ENCODE measurements at regions not wholly inside any gene's neighbourhood (a gene's known extent, or its start where the extent isn't known, plus 50 kb on each side); places are given as distances from the start of the nearest gene placed in this dataset.

DNA sequence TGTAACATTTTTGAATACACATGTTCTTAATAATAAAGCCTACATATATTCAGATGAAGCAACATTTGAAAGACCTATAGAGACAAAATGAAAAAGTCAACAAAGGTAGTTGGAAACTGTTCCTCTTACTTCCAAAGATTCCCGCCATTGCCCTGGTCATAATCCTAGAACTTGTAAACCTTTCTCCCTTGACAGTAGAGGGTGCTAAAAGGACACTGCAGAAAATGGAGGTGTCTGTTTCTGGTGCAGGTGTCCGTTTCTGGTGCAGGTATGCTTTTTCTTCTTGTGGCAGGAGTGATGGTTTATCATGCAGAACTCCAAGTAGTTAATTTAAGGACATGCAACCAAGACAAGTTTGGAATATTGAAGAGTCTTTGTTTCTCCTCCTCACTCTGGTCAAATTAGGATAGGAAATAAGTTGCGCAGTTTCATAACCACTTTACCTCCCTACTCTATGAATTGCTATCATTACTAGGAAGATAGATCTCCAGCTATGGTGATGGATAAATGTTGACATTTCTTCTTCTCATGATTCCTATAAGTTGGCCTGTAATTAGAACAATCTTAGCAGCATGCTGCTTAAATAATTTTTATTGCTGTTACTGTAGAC is 56.0 kb upstream of the FAM174A start:
- no peak for DNase-seq (ENCODE audit: low read depth in 3 of 3, low spot score in 2 of 3)

DNA sequence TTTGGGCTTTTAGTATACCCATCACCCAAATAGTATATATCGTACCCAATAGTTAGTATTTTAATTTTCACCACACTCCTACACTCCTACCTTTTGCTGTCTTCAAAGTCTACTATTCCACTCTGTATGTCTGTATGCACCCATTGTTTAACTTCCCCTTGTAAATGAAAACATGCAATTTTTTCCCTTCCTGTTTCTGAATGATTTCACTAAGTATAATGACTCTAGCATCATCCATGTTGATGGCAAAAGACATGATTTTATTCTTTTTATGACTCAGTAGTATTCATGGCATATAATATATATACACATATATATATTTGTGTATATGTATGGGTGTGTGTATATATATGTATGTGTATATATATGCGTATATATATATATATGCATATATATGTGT is 63.1 kb upstream of the FAM174A start:
- DNase-seq (ENCODE audit: low read depth in 3 of 3, low spot score in 2 of 3), result no peak

DNA sequence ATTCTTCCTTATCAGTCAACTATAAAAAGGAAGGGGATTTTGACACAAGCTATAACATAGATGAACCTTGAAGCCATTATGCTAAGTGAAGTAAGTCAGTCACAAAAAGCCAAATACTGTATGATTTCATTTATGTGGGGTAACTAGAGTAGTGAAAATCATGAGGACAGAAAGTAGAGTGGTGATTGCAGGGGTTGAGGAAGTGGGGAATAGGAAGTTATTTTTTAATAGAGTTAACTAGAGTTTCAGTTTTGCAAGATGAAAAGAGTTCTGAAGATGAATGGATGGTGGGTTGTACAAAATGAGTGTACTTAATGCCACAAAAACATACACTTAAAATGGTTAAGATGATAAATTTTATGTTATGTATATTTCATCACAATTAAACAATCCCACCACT is 65.4 kb upstream of the FAM174A start:
- DNase-seq (ENCODE audit: low read depth in 3 of 3, low spot score in 2 of 3), result no peak

DNA sequence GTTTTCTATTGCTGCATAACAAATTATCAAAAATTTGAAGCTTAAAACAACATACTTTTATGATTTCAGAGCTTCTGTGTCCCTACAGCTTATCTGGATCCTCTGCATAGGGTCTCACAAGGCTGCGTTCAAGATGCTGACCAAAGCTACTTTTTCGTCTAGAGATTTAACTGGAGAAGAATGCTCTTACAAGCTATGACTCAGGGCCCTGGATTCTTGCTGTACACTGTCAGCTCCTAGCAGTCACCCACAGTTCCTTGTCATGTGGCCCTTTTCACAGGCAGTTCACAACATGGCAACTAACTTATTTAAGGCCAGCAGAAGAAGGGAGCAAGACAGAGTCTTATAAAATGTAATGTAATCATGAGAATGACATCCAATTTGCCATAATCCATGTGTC is 70.8 kb upstream of the FAM174A start:
- DNase-seq (ENCODE audit: low read depth in 3 of 3, low spot score in 2 of 3), result no peak

DNA sequence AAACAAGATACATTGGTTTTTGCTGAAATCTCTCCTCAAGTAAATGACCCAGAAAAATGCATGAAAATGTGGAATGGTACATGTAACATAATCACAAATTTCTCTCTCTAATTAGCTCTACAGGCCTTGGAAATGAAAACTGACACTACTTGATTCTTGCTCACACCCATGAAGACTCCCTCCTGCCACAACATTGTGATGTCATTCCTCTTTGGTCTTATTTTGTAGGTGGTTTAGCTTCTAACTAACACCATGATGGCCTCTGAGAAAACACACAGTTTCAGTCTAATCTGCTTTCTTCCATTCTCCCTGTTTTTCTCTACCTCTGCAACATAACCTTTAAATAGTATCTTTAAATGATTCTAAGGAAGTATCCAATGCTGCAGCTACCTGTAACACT is 78.6 kb upstream of the FAM174A start:
- no peak for DNase-seq (ENCODE audit: low read depth in 3 of 3, low spot score in 2 of 3)

DNA sequence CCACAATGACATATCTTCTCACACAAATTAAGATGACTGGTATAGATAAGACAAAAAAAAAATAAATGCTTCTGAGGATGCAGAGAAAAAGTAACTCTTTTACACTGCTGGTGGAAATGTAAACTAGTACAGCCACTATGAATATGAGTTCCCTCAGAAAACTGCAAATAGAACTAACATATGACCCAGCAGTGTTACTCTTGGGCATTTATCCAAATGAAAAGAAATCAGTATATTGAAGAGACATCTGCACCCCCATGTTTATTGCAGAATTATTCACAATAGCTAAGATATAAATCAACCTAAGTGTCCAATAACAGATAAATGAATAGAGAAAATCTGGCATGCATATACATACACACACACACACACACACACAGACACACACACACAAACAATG is 83.0 kb upstream of the FAM174A start:
- DNase-seq (ENCODE audit: low read depth in 3 of 3, low spot score in 2 of 3), result no peak

DNA sequence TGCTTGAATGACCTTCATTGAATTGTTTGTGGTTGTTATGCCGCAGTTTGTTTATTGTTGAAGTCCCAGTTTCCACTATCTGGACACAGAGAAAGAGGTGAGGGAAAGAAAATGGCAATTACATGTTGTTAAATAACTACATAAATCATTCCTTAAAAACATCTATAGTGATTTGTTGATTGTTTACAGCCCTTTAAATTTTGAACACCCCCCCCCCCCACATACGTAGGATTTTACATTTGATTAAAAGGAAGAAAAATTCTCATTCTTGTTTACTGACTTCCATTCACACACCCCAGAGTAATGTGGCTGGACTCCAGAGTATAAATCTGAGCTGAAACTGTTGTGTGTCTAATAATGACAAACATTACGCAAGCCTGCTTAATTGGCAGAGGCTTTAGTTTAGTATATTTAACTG is 87.1 kb upstream of the FAM174A start:
- DNase-seq (ENCODE audit: low read depth in 3 of 3, low spot score in 2 of 3), result no peak

DNA sequence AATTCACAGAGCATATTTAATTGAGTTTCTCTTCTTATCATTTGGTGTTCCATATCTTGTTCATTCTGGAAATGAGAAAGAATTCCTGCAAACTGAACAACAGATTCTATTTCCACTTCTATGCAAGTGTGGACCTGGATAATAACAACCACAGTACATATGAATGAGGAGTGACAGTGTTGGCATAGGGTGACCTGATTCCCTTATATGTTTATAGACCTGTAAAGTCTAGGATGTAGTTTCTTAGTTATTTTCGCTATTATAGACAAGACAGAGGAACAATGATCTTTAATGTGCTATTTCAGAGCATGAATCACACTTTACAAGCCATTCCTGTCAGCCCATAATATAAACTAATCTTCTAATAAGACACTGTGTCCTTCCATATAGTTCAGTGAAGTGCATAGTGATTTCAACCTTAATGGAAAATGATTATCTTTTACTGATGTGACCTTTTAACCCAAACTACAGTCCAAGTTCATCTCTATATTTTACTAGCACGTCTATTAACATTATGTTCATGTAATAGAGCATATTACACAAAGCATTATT is 88.2 kb upstream of the FAM174A start:
- DNase-seq (ENCODE audit: low read depth in 3 of 3, low spot score in 2 of 3), result no peak

DNA sequence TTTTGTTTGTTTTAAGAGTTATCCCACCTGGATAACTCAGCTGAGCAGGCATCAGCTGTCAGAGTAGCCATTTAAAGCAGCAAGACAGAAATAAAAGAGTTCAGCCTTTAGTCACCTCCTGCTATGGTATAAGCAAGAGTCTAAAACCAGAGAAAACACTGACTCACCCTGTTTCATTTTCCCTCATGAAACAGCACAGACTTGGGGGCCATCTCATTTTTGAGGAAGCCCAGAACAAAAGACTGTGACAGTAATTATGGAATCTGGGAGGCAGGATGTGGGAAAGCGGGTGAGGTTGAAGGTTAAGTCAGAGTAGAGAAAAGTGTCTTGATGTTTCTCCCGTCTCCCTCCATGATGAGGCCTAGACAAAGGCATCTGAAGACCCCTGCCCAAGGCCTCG is 90.2 kb upstream of the FAM174A start:
- DNase-seq (ENCODE audit: low read depth in 3 of 3, low spot score in 2 of 3), result no peak

DNA sequence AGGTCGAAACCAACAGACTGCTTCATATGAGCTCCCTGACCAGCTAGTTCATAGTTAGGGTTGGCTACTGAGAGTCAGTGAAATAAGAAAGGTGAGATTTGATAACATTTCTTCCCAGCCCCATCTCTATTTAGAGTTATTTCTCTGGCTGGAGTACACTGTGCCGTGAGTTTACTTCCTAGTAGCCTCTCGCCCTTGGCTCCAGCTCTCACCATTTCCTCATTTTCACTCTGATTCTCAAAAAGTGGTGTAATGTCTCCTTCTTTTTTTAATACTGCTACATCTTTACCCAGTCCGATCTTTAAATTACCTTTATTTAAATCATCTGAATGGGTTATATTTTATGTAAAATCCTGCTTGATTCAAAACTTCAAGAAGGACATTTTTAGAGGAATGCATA is 100.4 kb upstream of the FAM174A start:
- no peak for DNase-seq (ENCODE audit: low read depth in 3 of 3, low spot score in 2 of 3)

DNA sequence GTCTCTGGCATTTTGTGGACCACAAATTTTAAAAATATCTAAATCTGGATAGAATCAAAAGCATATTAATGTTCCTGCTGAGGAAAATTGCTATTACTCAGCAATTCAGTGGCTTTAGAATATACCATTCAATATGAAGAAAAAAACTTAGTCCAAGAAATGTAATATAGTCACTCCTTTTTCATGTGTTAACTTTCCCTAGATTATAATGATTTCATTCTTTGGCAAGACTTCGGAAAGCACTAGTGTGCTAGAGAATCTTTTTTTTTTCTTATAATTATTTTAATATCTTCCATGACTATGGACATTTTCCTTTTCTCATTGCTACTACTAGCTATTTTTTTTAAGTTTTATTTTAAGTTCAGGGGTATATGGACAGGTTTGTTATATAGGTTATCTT is 102.4 kb upstream of the FAM174A start:
- no peak for DNase-seq (ENCODE audit: low read depth in 3 of 3, low spot score in 2 of 3)

DNA sequence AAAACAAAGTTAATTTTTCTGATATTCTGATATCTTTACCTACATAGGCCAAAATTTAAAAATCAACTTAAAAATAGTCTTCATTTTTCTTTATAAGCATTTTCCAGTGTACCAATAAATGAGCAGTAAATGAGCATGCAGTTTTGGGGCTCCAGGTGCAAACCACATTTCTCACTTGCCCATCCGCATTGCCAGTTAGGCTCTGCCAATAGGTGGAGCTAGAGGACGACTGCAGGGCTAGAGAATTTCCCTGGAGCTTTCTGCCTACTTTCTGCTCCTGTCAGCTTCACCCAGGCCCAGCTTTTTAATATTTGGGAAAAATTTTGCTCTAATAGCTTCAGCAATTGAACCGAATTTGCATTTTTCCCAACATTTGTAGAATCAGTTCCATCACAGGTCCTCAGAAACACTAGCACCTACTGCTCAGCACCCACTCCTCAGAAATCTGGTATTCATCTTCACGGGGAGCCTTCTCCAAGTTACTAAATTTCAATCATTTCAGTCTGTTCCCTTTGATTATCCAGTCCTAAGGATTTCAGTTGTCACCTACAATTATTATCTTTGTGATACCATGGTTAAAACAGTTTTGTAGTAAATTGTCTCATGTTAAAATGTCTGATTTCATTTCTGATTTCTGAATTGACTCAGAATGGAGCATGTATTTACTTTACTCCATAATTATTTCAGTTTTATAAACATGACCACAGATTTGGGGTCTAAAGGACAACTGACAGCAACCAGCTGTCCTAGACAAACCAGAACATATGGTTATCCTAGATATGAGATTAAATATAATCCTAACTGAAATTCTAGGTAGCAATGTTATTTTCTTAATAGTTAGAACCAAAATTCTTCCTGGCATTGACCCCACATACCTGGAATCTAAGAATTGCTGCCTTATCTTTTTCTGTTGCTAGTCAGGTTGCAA is 104.6 kb upstream of the FAM174A start:
- no peak for DNase-seq (ENCODE audit: low read depth in 3 of 3, low spot score in 2 of 3)

DNA sequence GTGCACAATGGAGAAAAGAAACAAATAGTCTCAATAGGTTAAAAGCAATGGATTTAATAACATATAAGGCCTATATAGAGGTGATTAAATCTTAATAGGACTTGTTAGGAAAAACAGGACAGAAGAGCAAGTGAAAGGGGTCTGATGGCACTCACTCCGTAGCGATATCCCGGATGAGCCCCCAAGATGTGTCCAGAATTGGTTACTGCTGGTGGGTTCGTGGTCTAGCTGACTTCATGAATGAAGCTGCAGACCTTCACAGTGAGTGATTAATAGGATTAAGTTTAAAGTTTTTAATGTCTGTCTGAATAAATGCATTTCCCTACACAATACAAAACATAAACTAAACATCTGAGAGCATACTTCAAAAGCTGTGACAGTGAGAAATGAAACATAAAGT is 110.4 kb upstream of the FAM174A start:
- DNase-seq (ENCODE audit: low read depth in 3 of 3, low spot score in 2 of 3), result no peak

DNA sequence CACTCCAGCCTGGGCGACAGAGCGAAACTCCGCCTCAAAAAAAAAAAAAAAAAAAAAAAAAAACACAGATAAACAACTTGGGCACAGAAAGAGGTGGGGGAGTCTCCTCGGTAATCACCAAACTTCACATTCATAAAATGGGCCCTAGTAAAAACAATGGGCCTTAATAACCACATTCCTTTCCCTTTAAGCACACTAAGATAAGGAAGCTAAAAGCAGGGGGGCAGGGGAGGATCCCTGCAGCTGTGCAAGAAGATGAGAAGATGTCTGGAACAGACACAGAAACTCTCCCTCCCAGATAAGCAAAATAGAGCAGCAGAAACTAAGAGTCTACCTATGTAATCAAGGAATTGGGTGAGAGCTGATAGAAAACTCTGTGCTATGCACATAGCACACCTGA is 111.2 kb upstream of the FAM174A start:
- DNase-seq (ENCODE audit: low read depth in 3 of 3, low spot score in 2 of 3), result no peak

DNA sequence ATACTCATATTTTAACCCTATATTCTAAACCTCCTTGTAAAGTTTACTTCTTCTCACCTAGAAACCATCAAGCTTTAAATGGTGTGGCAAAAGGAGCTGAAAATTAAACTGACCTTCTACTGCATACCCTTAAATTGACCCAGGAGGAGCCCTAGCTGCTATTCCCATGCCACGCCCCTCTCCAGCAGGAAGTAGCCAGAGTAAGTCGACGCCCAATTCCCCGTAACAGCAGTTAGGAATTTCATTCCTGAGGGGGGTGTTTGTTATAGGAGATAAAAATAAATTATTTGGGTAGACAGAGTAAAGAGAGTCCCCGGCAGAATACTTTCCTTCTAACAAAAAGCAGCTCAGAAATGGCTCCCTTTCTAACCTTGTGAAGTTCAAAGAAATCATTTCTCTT is 111.8 kb upstream of the FAM174A start:
- DNase-seq (ENCODE audit: low read depth in 3 of 3, low spot score in 2 of 3), result no peak

DNA sequence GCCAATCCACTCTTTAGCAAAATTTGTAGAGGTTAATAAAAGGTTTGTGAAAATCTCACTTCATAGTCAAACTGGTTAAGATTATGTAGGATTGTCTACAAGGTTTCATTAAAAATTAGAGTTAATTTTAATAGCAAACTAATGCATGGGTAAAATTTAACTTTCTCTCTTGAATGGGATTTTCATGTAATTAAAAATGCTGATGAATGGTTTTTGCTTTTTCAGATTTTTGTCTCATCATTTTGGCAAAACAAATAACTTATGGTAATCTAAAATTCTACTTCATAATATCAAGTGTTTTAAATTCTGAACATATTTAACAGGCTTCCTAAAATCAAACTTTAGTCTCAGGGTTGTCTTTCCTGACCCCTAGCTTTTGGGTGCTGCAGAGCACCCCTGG is 113.8 kb upstream of the FAM174A start:
- DNase-seq (ENCODE audit: low read depth in 3 of 3, low spot score in 2 of 3), result no peak

DNA sequence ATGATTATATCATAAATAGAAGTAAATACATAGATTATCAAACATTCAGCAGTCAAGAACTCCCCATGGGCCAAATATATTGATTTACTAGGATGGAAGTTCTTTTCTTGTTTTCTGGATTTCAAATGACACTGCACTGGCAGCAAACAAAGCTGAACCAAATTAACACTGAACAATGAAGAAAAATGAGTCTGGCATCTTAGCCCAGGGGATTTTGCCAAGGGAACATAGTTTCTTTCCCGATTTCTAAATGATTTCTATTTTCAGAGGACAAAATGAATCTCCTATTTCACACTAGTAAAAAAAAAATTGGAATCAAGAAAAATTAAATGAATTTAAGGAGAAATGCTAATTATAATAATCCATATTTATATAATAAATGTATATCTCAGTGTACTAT is 116.9 kb upstream of the FAM174A start:
- DNase-seq (ENCODE audit: low read depth in 3 of 3, low spot score in 2 of 3), result no peak

DNA sequence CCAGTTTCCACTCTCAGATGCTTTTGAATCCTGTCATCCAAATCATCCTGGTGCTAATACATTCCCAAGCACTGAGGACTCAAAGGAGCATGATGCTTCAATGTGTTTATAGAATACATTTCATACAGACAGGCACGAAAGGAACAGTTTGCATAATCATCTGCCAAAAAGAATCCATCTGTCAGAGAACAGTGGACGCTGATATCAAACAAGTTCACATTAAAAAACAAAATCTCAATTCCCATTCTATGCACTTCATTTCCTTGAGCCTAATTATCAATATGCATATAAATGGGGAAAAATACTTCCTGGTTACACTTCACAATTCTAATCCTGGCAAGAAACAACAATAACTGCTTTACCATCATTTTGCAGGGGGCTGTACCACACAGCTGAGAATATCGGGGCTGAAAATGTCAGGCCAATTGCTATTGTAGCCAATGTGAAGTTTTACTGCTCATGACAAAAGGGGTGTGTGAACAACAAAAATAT is 125.5 kb upstream of the FAM174A start:
- no peak for DNase-seq (ENCODE audit: low read depth in 3 of 3, low spot score in 2 of 3)

DNA sequence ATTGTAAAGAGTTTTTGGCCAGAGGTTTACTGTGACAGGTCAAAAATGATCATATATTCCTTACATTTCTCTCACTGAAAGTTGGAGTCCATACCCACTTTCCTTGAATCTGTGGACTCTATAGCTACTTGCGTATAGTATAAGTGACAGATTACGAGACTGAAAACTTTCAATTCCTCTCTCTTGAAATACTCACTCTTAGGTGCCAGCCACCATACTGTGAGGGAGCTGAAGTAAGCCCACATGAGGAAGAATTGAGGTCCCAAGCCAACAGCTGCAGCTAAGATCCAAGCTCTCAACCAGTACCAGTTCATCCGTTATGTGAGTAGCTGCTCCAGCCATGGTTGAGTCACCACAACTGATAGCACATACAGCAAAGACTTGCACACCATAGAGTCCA is 128.1 kb upstream of the FAM174A start:
- no peak for DNase-seq (ENCODE audit: low read depth in 3 of 3, low spot score in 2 of 3)

DNA sequence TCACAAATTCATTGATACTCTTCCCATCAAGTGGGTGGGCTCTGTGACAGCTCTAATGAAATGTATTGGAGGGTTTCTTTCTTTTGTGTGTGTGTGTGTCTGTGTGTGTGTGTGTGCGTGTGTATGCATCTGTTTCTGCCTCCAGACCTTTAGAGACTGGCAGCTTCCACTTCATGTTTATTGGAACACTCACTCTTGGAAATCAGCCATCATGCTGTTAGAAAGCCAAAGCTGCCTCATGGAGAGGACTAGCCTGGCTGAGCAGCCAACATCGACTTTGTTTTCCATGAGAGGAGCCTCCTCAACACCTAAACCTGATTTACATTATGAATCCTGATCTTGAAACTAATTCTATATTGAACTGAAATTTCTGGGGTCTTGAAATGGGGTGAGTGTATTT is 128.5 kb upstream of the FAM174A start:
- no peak for DNase-seq (ENCODE audit: low read depth in 3 of 3, low spot score in 2 of 3)

DNA sequence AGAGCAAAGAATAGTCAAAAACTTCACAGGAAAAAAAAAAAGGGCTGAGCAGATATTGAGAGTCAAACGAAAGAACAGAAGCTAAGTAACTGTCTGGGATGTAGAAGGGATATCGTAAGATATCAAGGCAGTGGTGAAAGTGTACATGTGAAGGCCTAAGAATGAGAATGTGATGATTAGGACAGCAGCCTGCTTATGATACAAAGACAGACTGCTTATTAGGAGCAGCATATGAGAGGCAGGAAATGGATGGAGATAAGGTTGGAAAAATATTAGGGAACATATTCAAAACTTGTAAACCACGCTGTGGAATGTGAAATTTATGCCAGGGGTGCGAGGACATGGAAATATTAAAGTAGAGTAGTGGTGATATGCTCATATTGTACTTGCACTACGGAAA is 133.1 kb upstream of the FAM174A start:
- DNase-seq (ENCODE audit: low read depth in 3 of 3, low spot score in 2 of 3), result no peak

DNA sequence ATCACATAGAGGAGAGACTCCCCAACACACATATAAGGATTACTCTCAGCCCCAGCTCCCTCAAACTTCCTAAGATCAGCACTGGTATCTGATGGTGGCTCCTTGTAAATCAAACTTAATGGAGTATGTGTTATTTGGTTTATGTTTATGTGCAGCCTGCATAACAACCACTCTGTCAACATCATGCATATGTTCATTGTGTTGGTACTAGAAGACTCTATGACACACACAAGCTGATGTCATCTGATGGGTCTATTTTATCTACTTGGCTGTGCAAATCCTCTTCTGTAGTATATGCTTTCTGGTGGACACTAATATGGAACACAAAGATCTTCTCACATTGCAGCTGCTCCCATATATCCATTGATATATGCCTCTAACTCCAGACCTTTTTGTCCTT is 134.0 kb upstream of the FAM174A start:
- DNase-seq (ENCODE audit: low read depth in 3 of 3, low spot score in 2 of 3), result no peak
